GM19438 (cell line): ENCODE measurements at regions not wholly inside any gene's neighbourhood (a gene's known extent, or its start where the extent isn't known, plus 50 kb on each side); places are given as distances from the start of the nearest gene placed in this dataset.

Source experiments
- ATAC-seq: cut with Tn5 transposase; IDR thresholded peaks from one replicate; pipeline ENCODE4 v1.9.1; 2021; ENCODE audit warnings: low read depth; ENCODE audit not compliant: unreplicated experiment

DNA sequence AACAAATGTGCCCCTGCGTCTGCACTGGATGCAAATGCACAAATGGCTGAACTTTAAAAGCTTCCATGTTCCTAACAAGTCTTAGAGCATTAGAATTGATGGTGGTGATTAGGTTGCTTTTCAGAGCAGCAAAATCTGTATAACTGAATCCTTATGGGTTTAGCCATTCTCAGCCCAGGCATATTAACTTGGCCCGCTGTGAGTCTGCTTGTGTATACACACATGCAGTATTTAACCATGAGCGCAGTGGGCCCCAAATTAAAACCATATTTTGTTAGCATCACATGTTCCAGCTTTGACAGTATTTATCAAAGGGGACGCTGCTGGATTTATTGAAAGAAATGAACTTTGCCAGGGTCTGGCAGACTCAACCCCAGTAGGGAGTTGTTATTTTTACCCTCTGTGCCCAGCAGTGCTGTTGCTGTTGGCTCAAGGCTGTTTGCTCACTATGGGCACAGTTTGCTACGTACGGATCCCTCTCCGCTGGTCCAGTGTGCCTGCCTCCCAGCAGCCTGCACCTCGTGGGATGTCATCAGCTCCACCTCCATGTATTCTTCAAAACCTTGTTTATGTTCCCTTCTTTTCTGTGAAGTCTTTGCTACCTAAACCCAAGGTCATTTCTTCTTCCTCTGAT, 144.7 kb downstream of the QRSL1 start:
- ATAC-seq: no peak

GRCh38 chr6:106773522-106773921, 144.1 kb downstream of the QRSL1 start:
- no peak for ATAC-seq

DNA sequence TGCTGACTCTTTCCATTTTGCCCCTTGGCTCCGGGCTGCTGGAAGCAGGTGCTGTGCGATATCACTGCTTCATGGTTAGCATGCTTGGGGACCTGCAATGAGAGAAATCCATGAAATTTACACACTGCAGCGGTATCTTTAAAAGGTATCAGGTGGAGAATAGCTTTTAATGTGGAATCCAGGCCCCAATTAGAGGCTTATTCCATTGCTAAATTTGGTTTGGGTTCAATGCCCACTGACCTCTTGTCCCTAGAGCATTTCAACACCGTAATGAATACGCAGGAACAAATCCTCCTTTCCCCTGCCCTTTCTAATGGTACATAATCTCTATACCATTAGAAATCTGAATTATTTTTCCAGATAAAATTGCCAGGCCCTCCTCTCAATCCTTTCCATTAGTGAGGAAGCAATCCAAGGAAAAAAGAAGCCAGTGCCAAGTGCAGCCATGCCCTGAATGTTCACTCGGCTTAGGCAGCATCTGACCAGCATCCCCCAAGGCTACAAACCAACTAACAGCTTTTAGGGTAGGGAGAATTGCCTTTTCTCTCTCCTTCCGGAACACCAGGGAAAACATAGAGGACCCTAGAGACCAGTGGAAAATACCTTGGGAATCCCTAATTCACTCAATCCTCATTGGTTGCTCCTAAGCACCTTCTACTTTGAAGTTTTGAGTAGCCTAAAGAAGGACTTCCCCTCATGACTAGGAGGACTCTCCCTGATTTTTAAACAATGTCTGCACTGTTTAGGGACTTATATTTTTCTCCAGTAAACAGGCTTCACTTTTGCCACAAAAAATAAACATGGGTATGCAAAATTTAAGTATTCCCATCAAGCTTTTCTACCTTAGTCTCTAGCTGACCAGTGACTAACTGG, 143.1 kb downstream of the QRSL1 start:
- ATAC-seq: no peak

DNA sequence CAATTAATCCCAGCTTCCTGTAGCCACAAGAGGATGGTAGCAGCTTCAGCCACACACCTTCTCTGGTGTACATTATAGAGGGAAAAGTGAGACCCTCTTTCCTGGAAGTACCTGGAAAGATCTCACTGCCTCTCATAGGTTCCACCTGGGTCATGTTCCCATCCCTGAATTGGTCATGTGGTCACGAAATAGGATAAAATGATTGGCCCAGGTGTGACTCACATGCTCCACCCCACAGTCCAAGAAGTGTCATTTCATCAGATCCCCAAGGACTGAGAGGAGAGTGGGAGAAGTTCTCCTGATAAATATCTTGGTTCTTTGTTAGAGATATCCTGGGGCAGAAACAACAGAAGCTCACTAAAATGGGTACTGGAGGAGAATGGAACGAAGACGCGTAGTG, 142.4 kb downstream of the QRSL1 start:
- ATAC-seq: no peak

GRCh38 chr6:106770663-106771062, 141.3 kb downstream of the QRSL1 start:
- ATAC-seq: no peak

- ATAC-seq: no peak
These were observed 140.7 kb downstream of the QRSL1 start for GRCh38 chr6:106770081-106770480.

GRCh38 chr6:106767271-106767670, 137.9 kb downstream of the QRSL1 start:
- ATAC-seq: no peak

DNA sequence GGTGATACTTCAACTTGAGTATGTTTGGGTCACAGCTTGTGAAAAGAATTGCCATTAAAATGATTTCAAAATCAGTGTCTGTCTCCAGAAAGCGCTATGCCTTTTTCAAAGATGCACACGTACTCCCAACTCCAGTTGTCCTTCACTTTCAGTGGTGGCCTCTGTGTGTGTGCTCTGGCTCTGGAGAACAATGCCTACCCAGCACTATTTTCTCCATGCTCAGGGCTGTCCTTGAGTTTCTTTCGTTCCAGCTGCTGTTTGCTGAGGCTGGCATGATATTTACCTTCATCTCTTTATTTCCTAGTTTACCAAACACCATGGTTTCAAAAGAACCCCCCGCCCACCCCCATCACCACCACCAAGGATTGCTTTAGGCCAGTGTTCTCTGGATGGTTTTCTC, 136.8 kb downstream of the QRSL1 start:
- no peak for ATAC-seq

- no peak for ATAC-seq
These were observed 136.1 kb downstream of the QRSL1 start for GRCh38 chr6:106765496-106765895.

DNA sequence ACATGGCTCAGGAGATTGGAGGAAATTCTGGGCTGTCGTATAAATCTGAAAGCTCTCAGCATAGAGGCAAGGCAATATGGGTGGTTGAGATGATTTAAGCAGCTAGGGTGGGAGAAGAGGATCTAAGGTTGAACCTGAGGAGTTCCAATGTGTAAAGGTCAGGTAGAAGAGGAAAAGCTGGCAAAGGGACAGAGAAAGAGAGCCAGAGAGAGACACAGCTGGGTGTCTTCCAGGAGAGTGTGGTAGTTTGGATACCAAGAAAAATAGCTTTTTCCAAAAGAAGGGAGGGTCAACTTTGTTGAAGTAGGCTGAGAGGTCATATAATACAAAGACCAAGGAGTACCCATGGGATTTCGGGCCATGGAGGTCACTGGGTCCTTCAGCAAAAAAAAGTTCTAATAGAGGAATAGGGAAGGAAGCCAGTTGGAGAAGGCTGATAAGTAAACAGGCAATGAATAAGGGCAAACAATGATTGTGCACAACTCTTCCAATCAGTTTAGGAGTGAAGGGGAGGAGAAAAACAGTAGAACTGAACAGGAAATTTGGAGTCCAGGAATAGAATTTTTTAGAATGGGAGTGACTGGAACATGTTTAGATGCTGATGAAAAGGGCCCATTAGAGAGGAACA, 135.1 kb downstream of the QRSL1 start:
- ATAC-seq: no peak

GRCh38 chr6:106763361-106763760, 134.0 kb downstream of the QRSL1 start:
- no peak for ATAC-seq

GRCh38 chr6:106761160-106761559, 131.8 kb downstream of the QRSL1 start:
- no peak for ATAC-seq

- no peak for ATAC-seq
These were observed 129.7 kb downstream of the QRSL1 start for GRCh38 chr6:106759112-106759511.

DNA sequence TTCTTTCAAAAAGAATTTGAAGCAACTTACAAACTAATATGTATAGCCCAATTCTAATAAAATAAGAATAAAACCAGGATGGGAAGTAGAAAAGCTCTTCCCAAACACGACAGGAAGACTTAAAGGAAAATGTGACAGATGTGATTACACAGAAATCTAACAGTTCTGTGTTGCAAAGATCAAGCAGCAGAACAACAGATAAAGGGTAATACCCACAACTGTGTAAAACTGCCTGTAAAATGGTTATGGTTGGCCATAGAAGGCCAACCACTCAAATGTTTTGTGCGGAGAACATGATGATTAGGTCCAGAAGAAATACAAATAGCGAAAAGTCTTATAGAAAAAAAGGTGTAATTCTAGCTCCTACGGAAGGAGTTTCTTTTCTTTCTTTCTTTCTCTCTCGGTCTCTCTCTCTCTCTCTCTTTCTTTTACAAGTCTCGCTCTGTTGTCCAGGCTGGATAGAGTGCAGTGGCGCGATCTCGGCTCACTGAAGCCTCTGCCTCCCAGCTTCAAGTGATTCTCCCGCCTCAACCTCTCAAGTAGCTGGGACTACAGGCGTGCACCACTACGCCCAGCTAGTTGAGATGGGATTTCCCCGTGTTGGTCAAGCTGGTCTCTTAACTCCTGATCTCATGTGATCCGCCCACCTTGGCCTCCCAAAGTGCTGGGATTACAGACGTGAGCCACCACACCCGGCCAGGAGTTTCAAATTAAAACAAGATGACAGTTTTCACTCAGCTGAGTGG, 128.5 kb downstream of the QRSL1 start:
- ATAC-seq: no peak

DNA sequence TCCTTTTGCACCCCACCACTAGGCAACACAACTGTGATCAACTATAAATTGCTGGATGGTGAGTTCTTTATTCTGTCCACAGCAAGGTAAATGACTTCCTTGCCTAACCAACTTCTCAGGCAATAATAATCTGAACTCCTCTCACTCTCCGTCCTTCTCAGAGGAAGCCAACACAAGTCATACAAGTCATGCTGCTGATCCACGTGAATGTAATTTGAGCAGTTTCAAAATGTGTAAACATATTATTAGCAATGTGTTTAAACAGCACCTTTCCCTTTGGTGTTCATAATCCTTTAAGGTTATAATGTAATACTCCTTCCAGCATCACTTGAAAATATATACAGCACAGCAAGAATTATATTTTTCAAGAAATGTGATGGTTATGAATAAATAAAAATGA, 127.9 kb downstream of the QRSL1 start:
- ATAC-seq: no peak

- no peak for ATAC-seq
These were observed 124.8 kb downstream of the QRSL1 start for GRCh38 chr6:106754215-106754614.

GRCh38 chr6:106752641-106753040, 123.3 kb downstream of the QRSL1 start:
- no peak for ATAC-seq

GRCh38 chr6:106751501-106752252, 122.3 kb downstream of the QRSL1 start:
- ATAC-seq: no peak

- ATAC-seq: no peak
These were observed 121.6 kb downstream of the QRSL1 start for GRCh38 chr6:106750946-106751345.
